ENCODE measurements at regions not wholly inside any gene's neighbourhood (a gene's known extent, or its start where the extent isn't known, plus 50 kb on each side); places are given as distances from the start of the nearest gene placed in this dataset.

DNA sequence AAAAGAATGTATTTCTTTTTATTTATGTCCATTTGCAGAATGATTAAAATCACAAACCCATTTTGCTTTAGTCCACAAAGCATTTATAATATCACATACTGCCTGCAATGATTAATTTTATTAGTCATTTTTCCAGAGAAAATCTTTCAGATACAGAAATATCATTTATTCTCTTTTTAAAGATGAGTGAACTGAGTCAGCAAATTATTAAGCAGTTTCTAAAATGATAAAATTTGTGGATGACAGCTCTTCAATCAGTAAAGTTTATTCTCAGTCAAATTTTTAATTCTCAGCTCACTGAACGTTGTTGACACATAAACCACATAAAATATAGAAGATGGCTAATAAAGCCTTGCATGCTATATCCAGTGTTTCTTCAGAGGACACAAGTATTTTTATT, 485.5 kb downstream of the PRR32 start:
- TF ChIP-seq POLR2A (IDR thresholded peaks at IDR 0.05; ENCODE audit: low read depth, low read length) = no peak
- no peak for DNase-seq (ENCODE audit: insufficient read length, low spot score)

DNA sequence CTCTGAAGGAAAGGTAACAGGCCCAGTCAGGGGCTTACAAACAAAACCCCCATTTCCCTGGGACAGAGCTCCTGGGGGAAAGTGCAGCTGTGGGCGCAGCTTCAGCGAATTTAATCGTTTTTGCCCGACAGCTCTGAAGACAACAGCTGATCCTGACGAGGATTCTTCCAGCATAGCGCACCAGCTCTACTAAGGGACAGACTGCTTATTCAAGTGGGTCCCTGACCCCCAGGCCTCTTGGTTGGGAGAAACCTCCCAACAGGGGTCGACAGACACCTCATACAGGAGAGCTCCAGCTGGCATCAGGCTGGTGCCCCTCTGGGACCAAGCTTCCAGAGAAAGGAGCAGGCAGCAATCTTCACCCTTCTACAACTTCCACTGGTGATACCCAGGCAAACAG, 486.7 kb downstream of the PRR32 start:
- FAIRE-seq (no peak), DNase-seq (ENCODE audit: insufficient read length, low spot score) (no peak)
- TF ChIP-seq POLR2AphosphoS5 (IDR thresholded peaks at IDR 0.05; ENCODE audit: low read depth, low read length) (no peak), TAF1 (IDR thresholded peaks at IDR 0.05; ENCODE audit: low read depth, low read length) (no peak), SPI1 (IDR thresholded peaks at IDR 0.05; ENCODE audit: low read depth, low read length) (no peak), PAX5 (IDR thresholded peaks at IDR 0.05; ENCODE audit: insufficient read depth, low read length, severe bottlenecking) (no peak), POLR2A (IDR thresholded peaks at IDR 0.05; ENCODE audit: low read depth, low read length) (no peak), POU2F2 (IDR thresholded peaks at IDR 0.05; ENCODE audit: low read depth, low read length) (no peak)

More for the DNA sequence above, 485.5 kb downstream of the PRR32 start:
- no peak for FAIRE-seq

DNA sequence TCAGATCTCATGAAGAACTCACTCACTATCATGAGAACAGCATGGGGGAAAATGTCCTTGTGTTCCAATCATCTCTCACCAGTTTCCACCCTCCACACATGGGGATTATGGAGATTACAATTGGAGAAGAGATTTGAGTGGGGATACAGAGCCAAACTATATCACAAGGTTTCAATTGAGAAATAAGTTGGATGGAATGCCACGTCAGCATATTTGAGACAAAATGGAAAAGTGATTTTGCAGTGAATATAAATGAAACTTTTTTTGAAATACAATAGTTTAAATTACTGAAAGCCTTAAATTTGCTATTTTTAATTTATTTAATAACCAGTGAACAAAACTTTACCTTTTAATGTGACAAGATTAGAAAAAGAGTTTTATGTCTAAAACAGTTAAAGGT, 494.1 kb downstream of the PRR32 start:
- FAIRE-seq (no peak), DNase-seq (ENCODE audit: insufficient read length, low spot score) (no peak)

DNA sequence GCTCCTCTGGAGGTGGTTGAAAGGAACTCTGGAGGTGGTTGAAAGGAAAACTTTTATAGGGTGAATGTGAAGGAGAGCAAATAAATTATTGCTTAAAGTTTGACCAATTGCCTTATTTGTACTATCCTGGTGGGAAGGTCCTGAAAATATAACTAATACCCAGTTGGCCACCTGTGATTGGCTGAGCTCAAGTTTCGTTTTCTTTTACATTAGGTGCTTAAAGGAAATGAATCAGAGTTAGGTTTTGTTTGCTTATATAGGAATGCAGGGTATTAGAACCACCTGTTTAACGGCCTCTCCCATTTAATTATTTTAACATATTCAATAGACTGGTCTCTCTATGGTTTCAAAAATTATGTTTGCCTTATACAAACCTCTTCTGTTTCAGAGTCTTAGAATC, 497.6 kb downstream of the PRR32 start:
- FAIRE-seq (no peak), DNase-seq (ENCODE audit: insufficient read length, low spot score) (no peak)
- TF ChIP-seq POLR2AphosphoS5 (IDR thresholded peaks at IDR 0.05; ENCODE audit: low read depth, low read length) = no peak
- TF ChIP-seq SPI1 (IDR thresholded peaks at IDR 0.05; ENCODE audit: low read depth, low read length) = no peak
- TF ChIP-seq TAF1 (IDR thresholded peaks at IDR 0.05; ENCODE audit: low read depth, low read length) = no peak
- no peak for TF ChIP-seq PAX5 (IDR thresholded peaks at IDR 0.05; ENCODE audit: insufficient read depth, low read length, severe bottlenecking)
- TF ChIP-seq POU2F2 (IDR thresholded peaks at IDR 0.05; ENCODE audit: low read depth, low read length) = no peak
- TF ChIP-seq POLR2A (IDR thresholded peaks at IDR 0.05; ENCODE audit: low read depth, low read length) = no peak

More for the DNA sequence above, 494.1 kb downstream of the PRR32 start:
- TF ChIP-seq POLR2A (IDR thresholded peaks at IDR 0.05; ENCODE audit: low read depth, low read length) = no peak
- no peak for TF ChIP-seq SPI1 (IDR thresholded peaks at IDR 0.05; ENCODE audit: low read depth, low read length)
- TF ChIP-seq TAF1 (IDR thresholded peaks at IDR 0.05; ENCODE audit: low read depth, low read length) = no peak
- no peak for TF ChIP-seq POU2F2 (IDR thresholded peaks at IDR 0.05; ENCODE audit: low read depth, low read length)
- TF ChIP-seq POLR2AphosphoS5 (IDR thresholded peaks at IDR 0.05; ENCODE audit: low read depth, low read length) = no peak
- no peak for TF ChIP-seq PAX5 (IDR thresholded peaks at IDR 0.05; ENCODE audit: insufficient read depth, low read length, severe bottlenecking)

DNA sequence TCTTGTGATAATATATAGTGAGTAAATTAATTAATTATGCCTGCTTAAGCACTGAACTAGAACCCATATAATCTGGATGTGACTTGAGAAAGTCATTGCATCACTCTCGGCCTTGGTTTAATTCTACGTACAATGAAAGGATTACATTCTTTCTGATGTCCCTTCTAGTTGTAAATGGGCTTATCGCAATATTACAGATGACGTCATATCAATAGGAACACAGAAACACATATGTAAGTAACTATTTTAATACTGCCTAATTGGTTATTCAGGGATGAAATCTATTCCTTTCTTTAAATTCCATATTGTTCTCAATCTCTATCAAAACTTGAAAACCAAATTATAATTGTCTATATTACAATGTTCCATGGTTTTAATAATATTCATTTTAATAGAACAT, 504.6 kb downstream of the PRR32 start:
- DNase-seq (ENCODE audit: insufficient read length, low spot score) (no peak), FAIRE-seq (no peak)
- no peak for TF ChIP-seq POLR2AphosphoS5 (IDR thresholded peaks at IDR 0.05; ENCODE audit: low read depth, low read length)
- no peak for TF ChIP-seq PAX5 (IDR thresholded peaks at IDR 0.05; ENCODE audit: insufficient read depth, low read length, severe bottlenecking)
- no peak for TF ChIP-seq POU2F2 (IDR thresholded peaks at IDR 0.05; ENCODE audit: low read depth, low read length)
- TF ChIP-seq POLR2A (IDR thresholded peaks at IDR 0.05; ENCODE audit: low read depth, low read length) = no peak
- no peak for TF ChIP-seq SPI1 (IDR thresholded peaks at IDR 0.05; ENCODE audit: low read depth, low read length)
- no peak for TF ChIP-seq TAF1 (IDR thresholded peaks at IDR 0.05; ENCODE audit: low read depth, low read length)

All from GM12891 (cell line).